Suppressor macrophage treated with lipopolysaccharide for 4 hours (primary cell): ENCODE measurements at regions not wholly inside any gene's neighbourhood (a gene's known extent, or its start where the extent isn't known, plus 50 kb on each side); places are given as distances from the start of the nearest gene placed in this dataset.
"Not testable (repeated sequence)": the region's sequence is repeated elsewhere in the genome, so short reads cannot be mapped to it uniquely, and the experiment has no call there.

Experiments used
- DNase-seq: peaks from one replicate; pipeline ENCODE4 v3.0.0-alpha.2; 2020

DNA sequence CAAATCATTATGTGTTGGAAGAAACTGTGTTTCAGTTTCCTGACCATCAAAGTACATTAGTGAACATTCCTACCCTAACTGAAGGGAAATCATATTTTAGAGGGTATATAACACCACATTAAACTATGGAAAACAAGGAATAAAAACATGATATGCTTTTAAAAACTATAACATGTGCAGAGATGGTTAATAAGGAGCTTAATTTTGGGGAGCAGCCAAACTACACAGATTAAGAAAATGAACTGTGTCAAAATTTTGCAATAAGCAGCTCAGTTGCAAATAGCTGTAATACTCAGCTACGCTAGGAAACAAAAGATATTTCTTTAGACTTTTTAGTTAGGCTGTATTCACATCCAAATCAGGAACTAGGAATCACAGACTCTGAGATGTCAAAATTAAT is 1115.7 kb upstream of the CELF2 start:
- no peak for DNase-seq

DNA sequence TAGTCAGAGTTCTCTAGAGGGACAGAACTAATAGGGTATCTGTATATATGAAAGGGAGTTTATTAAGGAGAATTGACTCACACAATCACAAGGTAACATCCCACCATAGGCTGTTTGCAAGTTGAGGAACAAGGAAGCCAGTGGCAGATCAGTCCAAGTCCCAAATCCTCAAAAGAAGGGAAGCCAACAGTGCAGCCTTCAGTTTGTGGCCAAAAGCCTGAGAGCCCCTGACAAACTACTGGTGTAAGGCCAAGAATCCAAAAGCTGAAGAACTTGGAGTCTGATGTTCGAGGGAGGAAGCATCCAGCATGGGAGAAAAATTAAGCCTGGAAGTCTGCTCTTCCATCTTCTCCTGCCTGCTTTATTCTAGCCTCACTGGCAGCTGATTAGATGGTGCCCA is 1107.2 kb upstream of the CELF2 start:
- DNase-seq: no peak

DNA sequence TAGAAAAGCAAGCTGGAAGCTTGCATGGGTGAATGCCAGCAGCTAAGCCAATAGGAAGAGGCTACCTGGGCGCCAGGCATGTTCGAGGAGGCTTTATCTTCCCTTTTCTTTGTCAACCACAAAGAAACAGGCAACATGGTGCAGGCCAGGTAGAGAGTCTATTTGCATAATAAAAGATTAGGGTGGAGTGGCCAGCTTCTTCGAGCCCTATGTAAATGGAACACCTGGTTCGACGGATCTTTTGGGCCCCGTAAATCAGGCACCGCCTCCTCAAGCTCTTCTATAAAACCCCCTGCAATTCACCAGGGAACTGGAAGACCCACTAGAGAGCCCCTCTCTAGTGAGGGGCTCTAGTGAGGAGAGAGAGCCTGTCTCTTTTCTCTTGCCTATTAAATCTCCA is 1106.2 kb upstream of the CELF2 start:
- no peak for DNase-seq

DNA sequence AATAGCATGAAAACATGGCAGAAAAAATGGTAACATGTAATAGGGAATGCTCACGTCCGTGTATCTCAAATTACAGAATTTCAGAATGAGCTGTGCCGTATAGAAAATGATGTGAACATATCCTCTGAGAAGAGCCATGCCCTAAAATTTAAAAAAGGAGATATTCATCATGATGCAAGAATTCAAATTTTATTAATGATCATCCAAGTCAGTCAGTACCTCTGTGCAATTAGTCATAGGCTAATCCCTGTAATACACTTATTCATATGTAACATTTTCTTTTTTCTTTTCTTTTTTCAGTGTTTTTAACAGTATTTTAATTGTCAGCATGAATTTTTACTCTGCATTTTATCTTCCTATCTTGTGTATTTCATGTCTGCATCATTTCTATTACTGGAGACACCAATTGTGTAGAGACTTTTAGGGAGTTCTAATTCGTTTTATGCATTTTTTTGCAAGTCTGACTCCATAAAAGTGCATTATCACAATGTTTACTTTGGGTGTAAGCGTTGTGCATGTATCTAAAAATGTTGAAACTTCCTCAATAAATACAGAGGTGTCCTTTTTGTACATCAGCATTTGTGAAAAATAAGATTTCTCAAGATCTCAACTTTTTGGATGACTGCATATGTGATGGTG is 1103.7 kb upstream of the CELF2 start:
- DNase-seq: no peak

DNA sequence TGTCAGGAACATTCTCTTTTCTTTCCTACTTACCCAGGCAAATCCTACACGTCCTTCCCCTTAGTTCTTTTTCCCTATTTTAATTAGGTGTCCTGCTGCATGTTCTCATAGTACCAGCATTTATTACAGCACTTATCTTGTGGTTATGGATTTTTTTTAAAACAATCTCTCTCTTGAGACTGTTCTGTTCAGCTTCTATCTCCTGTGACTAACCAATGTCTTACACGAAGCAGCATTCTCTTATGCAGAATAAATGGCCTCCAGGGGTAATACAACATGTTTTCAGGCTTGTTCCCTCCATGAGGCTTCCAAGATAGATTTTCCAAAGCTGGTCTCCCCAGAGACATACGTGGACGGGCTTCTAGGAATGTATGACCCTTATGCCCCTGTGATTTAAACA is 1096.1 kb upstream of the CELF2 start:
- DNase-seq: no peak

DNA sequence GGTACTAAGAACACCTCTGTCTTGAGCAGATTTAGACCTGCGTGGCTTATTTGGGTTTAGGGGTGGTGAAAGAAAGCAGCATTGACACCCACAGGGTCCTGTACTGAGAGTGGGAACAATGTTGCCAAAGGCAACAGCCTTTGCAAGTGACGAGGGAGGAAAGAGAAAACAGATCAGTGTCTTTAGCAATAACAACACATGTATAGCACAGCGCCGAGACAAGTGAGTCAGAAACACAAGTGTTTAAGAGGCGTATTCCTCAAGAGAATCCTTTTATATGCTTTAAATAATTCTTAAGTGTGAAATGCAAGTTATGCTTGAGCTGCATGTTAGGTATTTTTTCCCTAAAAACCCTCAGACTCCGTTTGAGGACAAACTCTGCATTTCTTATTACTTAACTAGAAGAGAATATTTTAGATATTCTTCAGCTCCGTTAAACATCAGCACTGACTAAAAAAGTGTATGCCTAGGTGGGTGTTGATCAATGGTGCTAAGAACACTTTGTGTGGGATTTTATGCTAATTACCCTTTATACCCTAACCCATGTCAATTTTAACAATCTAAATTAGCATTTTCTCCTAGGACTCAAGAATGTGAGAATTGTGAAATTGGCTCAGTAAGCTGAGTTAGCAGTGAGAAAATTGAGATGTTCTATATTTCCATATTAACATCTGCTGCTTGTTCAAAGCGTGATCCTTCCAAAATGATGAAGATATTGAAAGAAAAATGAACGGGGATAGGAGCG is 1095.4 kb upstream of the CELF2 start:
- DNase-seq: no peak

DNA sequence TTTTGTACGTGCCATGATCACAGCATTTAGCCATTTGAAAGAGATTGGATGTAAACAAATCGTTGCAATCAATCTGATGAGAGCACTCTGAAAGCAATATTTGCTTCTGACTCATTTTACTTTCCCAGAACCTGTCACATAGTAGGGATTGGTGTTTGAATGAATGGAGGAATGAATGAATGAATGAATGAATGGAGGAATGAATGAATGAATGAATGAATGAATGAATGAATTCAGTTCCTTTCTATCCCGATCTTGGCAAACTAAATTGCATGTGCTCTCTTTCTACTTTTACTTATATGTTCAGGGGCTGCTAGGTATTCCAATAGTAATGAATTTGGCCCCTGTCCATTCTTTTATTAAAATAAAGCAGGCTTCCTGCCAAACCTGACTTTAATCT is 1091.7 kb upstream of the CELF2 start:
- no peak for DNase-seq

DNA sequence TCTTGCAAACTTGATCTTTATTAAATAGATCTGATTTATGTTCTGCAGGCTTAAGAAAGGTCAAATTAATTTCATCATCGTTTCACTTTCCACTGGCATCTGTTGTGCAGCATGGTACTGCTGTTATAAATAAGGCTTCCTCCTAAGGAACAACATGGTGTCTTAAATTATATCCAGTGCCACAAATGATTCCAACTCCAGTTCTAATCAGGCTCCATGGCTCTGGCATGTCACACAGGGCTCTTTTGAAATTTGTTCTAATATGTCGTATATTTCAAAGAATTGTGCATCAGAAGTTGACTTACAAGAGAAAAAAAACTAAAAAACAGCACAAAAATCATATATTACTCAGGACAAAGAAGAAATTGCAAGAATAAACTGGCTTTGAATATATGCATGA is 1090.8 kb upstream of the CELF2 start:
- no peak for DNase-seq

DNA sequence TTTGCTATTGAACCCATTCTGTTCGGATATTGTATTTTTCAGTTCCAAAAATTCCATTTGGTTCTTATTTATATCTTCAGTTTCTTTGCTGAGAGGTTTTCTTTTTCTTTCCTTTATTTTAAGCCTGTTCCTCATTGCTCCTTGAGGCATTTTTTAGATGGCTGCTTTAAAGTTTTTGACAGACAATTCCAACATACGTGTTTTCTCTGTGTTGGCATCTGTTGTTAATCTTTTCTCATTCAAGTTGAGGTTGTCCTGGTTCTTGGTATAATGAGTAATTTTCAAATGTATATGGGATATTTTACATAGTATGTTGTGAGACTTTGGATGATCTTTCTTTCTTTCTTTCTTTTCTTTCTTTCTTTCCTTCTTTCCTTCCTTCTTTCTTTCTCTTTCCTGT is 1078.0 kb upstream of the CELF2 start:
- no peak for DNase-seq

DNA sequence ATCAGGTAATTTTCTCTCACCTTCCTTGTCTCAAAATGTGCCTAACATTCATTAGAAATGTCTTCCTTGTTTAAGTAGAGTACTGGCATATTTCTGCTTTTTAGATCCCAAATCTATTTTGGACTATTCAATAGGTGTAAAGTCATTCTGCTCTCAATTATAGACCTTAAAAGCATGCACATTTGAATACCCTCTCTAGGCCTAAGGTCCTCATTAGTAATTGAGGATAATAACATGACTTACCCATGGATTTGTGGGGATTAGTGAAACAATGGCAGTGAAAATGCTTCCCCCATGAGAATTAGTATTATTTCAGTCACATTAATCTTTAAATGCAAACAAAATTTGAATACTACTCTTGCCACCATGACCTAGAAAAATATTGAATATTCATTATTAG is 1073.0 kb upstream of the CELF2 start:
- DNase-seq: no peak

DNA sequence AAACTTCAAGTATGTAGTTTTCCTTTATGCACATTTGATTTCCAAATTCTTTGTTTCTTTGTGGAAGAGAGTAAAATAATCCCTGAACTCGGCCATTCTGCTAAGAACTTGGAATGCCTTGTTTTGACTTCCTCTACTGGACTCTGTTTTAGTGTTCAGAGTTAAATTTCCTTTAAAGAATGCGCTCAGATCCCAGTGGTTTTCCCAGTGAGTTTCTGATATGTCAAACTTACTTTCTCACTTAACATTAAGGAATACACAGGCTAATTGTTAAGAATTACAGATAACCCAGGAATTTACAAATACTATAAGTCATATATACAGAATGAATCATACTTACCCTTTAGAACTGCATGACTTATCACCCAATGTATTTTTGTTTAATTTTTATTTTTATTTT is 1067.6 kb upstream of the CELF2 start:
- DNase-seq: no peak

DNA sequence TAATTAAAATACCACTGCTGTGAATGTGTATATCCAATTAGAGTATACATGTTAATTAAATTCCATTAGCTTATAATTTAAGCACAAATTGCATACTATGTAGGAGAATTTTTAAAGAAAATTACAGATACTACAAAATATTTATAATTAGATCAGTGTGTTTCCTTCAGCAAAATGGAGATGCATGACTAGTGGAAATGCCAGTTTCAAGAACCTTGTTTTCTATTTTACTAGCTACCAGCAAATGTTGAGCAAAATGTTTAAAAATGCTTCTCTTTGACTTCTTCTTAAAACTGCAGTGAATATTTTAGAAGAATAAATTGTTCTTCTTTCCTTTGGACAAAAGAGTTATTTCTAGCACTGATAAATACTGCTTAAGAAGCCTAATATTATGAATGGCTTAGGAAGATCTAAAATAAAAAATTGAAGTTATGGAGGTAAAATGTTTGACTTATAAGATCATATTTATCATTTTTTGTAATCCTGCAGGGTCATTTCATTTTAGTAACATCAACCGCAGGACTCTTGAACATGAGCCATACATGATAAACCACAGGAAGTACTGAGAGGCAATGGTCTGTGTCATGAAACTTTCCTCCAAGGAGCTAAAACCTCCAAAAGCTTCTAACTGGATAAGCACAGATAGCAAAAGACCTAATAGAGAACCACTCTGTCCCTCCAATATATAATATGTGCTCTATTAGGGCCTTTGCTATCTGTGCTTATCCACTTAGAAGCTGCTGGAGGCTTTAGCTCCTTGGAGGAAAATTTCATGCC is 1066.0 kb upstream of the CELF2 start:
- DNase-seq: peak; percentile 59

DNA sequence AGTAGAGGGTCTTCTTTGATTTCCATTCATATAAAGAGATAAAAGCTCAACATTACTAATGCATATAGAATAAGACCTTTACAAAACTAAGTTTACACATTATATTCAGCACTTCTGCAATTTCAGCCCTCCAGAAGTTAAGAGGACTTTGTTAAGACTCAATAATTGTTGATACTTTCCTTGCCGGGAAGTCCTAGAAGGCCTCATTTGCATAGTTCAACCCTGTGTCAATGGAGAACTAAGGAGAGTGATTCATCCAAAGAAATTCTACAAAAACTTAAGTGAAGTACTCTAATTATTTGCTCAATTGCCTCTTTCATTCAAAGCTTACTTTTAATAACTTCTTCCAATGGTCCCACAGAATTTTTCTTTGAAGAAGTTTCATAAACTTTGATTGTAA is 1060.3 kb upstream of the CELF2 start:
- DNase-seq: peak; percentile 90

DNA sequence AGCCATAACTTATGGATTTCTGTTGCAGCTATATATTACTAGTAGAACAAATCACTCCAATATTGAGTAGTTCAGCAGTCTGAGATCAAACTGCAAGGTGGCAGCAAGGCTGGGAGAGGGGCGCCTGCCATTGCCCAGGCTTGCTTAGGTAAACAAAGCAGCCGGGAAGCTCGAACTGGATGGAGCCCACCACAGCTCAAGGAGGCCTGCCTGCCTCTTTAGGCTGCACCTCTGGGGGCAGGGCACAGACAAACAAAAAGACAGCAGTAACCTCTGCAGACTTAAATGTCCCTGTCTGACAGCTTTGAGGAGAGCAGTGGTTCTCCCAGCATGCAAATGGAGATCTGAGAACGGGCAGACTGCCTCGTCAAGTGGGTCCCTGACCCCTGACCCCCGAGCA is 1059.8 kb upstream of the CELF2 start:
- not testable (repeated sequence) for DNase-seq

DNA sequence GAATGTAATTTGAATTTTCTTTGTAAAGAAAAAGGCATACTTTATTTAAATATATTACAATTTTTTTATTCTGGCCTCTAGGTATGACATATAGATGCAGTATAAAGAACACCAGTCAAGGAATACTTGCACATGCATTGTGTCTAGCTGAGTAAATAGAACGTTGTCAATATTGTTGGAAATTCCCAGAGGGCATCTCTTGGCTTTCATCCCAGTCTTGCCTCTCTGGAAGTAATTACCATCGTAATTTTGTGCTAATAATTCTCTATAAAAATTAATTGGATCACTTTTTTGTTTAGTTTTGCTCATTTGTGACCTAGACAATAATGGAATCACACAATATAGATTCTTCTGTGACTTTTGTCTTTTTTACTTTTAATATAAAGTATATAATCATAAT is 1052.3 kb upstream of the CELF2 start:
- no peak for DNase-seq

DNA sequence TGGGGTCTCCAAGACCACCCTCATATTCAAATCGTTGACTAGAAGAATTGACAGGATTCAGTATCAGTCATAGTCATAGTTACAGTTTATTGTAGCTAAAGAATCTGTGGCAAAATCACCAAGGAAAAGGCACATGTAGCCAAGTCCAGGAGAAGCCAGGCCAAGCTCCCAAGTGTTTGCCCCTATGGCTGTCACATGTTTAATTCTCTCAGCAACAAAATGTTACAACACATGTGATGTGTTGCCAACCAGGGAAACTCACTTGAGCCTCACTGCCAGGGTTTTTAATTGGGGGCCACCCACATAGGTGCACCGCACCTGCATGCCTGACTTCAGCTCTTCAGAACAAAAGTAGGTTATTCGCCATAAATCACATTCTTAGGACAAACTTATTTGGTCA is 1030.9 kb upstream of the CELF2 start:
- DNase-seq: no peak

DNA sequence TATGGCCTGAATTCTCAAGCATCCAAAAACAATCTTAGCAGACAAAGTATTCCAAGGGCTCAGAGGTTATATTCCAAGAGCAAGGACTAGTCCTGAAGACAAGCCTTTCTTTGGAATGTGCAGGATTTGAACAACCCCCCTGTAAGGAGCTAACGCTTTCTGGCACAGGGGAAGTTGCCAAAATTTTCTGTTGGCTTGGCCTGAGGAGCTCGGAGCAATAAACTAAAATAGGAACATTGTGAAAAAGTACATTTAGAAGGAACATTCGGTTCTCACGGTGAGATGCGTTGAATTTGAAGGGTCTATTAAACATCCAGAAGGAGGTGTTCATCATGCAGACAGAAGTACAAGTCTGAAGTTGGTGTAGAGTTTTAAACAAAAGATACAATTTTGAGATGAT is 1030.5 kb upstream of the CELF2 start:
- no peak for DNase-seq

DNA sequence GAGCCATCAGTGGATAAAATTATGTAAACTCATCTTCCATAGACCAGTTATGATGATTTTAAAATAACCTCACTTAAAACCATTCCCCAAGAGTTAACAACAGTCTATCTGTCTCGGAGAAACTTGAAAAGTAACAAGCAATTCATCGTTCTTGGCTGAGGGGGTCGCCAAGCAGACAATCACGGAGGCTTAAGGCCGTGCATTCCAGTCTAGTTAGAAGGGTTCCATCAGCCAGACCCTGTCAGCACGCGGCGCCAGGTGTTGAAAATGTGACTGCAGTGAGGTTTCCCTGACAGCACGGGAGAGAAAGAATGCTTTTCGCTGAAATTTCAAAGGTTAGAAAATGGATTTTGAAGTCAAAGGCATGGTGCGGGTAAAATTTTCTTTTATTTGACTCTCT is 1025.0 kb upstream of the CELF2 start:
- no peak for DNase-seq

DNA sequence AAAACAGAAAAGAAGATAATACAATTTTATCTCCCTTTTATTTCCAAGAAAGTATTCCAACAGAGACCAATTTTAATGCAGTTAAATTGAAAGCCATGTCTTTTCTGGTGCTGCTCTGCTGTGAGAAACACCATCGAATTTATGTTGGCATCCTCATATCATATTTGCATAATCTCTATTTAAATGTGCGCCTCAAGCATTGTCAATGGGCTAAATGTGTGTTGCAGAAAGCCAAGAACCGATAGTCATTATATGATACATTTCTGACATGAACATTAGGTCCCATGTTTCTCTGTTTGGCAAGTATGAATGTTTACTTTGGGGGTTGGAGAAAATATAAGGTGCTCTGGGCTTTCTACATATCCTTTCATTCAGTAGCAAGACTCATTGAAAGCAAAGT is 1023.5 kb upstream of the CELF2 start:
- no peak for DNase-seq

DNA sequence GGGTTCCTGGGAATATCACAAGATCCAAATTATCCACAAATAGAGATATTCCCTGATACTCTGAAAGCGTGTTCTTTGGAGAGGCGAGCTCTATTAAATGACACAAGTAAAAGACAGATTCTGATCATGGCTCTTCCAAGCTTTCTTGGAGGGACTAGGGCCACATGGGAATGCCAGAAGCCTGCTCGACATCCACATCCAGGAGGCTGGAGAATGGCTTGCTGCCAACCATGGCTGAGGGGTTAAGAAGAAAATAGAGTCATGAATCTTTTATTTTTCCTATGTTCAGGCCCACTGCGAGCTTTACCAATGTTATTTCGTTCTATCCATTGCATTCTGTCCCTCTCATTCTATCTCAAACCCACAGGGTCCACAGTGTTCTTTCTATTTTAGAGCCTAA is 1018.0 kb upstream of the CELF2 start:
- no peak for DNase-seq

DNA sequence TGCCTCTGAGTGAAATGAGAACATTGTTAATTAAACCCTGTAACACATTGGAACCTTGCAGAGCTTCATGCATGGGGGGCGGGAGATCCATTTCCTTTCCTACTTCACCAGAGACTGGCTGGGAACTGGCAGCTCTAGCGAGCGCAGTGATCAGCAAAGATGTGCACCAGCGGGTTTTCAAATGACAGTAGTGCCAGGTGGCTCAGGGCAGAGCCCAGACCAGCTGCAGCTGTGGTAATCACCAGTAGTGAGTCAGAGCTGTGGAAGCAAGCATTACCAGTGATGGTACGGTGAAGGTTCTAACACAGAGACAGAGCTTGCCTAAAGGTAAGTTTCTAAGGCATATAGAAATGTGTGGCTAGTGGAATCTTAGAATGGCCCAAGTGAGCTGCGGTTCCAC is 1009.7 kb upstream of the CELF2 start:
- no peak for DNase-seq

DNA sequence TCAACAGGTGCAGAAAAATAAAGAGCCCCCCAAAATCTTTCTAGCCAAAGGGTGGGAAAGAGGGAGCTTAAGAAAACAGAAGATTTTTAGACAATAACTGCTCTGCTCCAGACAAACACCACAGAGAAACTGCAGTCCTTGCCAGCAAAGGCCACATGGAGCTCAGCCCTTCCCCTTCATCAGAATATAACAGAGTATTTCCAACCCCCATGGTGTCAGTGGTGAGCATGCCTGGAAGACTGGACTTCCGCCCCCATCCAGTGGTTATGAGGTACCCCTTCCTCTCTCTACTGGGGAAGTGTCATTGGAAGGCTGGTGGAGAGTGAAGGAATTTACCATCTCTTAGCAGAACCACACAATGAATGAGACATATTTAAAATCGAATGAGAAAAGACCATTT is 1007.3 kb upstream of the CELF2 start:
- no peak for DNase-seq

DNA sequence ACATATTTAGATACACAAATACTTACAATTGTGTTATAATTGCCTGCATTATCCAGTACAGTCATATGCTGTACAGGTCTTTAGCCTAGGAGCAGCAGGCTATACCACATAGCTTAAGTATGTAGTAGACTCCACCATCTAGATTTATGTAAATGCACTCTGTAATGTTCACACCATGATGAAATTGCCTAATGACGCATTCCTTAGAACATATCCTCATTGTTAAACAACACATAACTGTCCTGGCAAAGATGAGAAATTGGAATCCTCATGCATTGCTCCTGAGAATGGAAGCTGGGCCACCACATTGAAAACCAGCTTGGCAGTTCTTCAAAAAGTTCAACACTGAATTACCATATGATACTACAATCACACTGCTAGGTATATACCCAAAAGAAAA is 1002.8 kb upstream of the CELF2 start:
- DNase-seq: no peak

DNA sequence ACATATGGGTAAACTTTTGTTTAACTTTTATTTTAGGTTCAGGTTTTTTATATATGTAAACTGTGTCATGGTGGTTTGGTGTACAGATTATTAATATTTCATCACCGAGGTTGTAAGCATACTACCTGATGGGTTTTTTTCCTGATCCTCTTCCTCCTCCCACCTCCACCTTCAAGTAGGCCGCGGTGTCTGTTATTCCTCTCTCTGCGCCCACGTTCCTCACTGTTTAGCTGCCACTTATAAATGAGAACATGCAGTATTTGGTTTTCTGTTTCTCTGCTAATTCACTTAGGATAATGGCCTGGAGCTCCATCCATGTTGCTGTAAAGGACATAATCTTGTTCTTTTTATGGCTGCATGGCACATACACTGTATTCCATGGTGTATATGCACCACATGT is 1000.0 kb upstream of the CELF2 start:
- DNase-seq: no peak
